Inflammatory macrophage treated with lipopolysaccharide for 1 hour (primary cell): ENCODE measurements at regions not wholly inside any gene's neighbourhood (a gene's known extent, or its start where the extent isn't known, plus 50 kb on each side); places are given as distances from the start of the nearest gene placed in this dataset.

Experiments used
- DNase-seq, 2 donors: peaks; one replicate each; pipeline ENCODE4 v3.0.0-alpha.2; 2020 to 2022

DNA sequence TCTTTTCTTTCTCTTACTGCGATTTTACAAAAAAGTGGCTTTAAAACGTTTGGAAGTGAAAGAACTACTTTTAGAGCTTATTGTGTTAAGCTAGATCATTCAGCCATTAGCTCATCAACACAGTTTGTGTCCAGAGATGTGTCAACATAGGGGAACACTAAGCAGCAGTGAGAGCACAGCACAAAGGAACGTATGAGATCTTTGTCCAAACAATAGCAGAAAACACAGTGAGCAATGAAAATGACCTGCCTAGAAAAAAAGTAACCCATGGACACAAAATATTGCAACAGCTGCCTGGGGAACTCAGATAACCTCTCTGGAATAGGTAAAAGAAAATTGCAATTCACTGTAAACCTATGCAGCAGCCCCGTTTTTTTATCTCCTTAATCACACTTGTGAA, 372.5 kb downstream of the ARHGEF28 start:
- DNase-seq: no peak

DNA sequence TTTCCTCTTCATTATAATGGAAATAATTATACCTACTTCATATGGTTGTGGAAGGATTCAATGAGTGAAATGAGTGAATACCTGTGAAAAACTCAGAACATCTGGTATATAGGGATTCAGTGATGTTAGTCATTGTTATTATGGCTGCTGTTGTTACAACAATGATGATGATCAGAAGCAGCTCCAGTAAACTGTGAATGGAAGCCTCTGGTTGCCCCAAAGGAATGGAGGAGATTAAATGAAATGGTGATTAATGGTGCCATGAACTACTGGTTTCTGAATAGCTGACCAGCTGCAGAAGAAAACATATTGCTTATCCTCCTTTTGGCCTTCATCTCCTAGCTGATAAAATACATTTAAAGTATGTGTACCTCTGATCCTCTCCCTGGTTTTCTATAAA, 372.0 kb downstream of the ARHGEF28 start:
- no peak for DNase-seq

DNA sequence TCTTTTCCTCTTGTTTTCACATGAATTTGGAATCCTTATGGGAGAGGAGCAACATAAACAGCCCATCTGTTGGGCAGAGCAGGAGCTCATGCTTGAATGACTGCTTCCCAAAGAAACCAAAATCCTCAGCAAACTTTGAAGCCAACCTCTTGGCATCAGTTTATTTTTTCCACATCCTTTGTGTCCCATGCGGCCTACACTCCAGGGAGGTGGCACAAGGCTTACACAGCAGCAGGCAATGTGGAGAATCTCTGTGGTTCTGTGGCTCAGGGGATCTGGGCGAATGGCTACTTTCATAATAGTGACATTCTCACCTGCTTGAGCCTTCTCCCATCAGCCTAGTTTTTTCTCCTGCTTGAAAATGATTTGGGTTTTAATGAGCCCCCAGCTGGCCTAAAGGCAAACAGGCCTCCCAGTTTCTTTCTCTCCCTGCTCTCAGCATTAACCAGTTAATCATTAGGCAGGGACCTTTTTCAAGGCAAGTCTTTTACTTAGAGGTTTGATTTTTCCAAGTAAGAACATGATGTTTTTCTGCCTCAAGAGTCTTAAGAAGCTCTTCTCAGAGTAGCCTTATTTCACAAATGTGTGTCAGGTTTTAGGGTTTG, 370.3 kb downstream of the ARHGEF28 start:
- DNase-seq: no peak

DNA sequence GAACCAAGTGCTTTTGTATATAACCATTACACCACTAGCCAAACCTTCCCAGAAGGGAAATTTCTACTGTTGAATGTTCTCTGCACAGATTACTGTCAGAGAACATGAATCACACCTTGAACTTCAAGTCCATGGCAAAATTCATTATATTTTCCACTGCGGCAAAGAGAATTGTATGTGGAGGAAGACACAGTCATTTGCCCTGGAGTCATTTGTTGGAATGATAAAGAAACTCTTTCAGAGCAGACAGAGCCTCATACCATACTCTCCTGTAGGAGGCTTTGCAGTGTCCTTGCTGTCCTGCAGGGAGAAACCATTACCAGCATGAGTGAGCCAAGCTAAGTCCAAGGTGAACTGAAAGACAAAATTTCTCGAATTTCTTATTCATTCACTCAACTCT, 369.0 kb downstream of the ARHGEF28 start:
- no peak for DNase-seq
